ENCODE measurements at regions not wholly inside any gene's neighbourhood (a gene's known extent, or its start where the extent isn't known, plus 50 kb on each side); places are given as distances from the start of the nearest gene placed in this dataset.

GRCh38 chr7:85716353-85716752, 529.5 kb upstream of the SEMA3D start:
- H3K4me1 ChIP-seq (ENCODE audit: control insufficient read depth, insufficient read depth, low read length), result no peaks in the 10 kb centered on the region
- H3K27me3 ChIP-seq (ENCODE audit: control insufficient read depth, insufficient read depth, low read length), result no peaks in the 10 kb centered on the region
- no peak overlapping the region for H3K4me3 ChIP-seq (ENCODE audit: low read depth, low read length)
- no peaks in the 10 kb centered on the region for H3K36me3 ChIP-seq (ENCODE audit: control insufficient read depth, insufficient read depth, low read length)
- no peak for DNase-seq (ENCODE audit: low read depth in 4 of 6, low spot score in 6 of 6)
- no CpG with 5 or more reads among the region's 2 CpGs for WGBS (ENCODE audit: insufficient coverage)
- no peaks in the 10 kb centered on the region for H3K9me3 ChIP-seq (ENCODE audit: control insufficient read depth, insufficient read depth, low read length)
- H3K27ac ChIP-seq (ENCODE audit: low read depth, low read length), result no peak overlapping the region

GRCh38 chr7:85714951-85715350, 528.1 kb upstream of the SEMA3D start:
- no peaks in the 10 kb centered on the region for H3K27me3 ChIP-seq (ENCODE audit: control insufficient read depth, insufficient read depth, low read length)

DNA sequence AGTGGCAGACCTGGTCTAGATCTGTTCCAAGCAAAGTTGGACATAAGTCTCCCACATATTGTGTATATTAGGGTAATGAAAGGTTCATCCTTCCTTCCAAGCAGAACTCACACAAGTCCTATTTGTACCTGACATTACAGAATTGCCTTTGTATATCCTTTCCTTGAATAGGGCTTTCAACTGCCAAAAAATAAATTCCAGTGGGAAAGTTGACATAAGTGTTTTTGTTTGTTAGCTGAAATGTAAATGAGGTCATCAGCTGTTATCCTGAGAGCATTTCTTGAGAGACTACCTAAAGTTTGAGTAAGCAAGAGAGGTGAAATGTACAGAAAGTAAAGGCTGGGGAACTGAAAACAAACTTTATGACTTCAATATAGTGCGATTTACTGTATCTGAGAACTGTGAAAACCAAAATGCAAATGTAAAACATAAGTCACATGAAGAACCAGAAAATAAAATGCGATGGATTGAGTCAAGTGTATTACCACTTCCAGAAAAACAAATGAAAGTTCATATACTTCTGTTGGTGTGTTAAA, 527.3 kb upstream of the SEMA3D start:
- no peaks in the 10 kb centered on the region for H3K9me3 ChIP-seq (ENCODE audit: control insufficient read depth, insufficient read depth, low read length)
- H3K4me1 ChIP-seq (ENCODE audit: control insufficient read depth, insufficient read depth, low read length), result no peaks in the 10 kb centered on the region
- DNase-seq (ENCODE audit: low read depth in 4 of 6, low spot score in 6 of 6), result no peak
- no peak overlapping the region for H3K27ac ChIP-seq (ENCODE audit: low read depth, low read length)
- no CpG with 5 or more reads among the region's 2 CpGs for WGBS (ENCODE audit: insufficient coverage)
- no peak overlapping the region for H3K4me3 ChIP-seq (ENCODE audit: low read depth, low read length)
- H3K27me3 ChIP-seq (ENCODE audit: control insufficient read depth, insufficient read depth, low read length), result no peaks in the 10 kb centered on the region
- H3K36me3 ChIP-seq (ENCODE audit: control insufficient read depth, insufficient read depth, low read length), result no peaks in the 10 kb centered on the region

More at GRCh38 chr7:85714951-85715350, 528.1 kb upstream of the SEMA3D start:
- no CpG with 5 or more reads among the region's 2 CpGs for WGBS (ENCODE audit: insufficient coverage)
- no peaks in the 10 kb centered on the region for H3K4me1 ChIP-seq (ENCODE audit: control insufficient read depth, insufficient read depth, low read length)
- no peaks in the 10 kb centered on the region for H3K36me3 ChIP-seq (ENCODE audit: control insufficient read depth, insufficient read depth, low read length)
- no peak overlapping the region for H3K27ac ChIP-seq (ENCODE audit: low read depth, low read length)
- DNase-seq (ENCODE audit: low read depth in 4 of 6, low spot score in 6 of 6), result no peak
- H3K9me3 ChIP-seq (ENCODE audit: control insufficient read depth, insufficient read depth, low read length), result no peaks in the 10 kb centered on the region
- no peak overlapping the region for H3K4me3 ChIP-seq (ENCODE audit: low read depth, low read length)

DNA sequence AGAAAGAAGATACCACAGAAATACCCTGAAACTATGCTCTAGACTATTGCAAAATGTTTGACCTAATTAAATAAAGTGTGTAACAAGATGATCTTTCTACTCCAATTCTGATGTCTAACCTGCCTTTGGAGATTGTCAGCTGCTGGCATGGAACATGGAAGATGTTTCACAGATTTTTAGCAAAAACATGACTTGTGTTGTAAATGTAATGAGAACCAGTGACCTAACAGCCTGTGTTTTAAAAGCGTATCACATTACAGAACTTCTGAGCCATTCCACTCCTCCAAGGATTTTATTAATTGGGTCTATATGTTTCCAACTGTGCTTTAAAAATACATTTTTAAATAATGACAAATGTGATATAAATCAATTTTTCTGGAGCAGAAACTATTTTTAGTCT, 526.3 kb upstream of the SEMA3D start:
- Histone ChIP-seq H3K27ac (ENCODE audit: low read depth, low read length) (no peak overlapping the region), H3K9me3 (ENCODE audit: control insufficient read depth, insufficient read depth, low read length) (no peaks in the 10 kb centered on the region), H3K4me1 (ENCODE audit: control insufficient read depth, insufficient read depth, low read length) (no peaks in the 10 kb centered on the region), H3K36me3 (ENCODE audit: control insufficient read depth, insufficient read depth, low read length) (no peaks in the 10 kb centered on the region), H3K4me3 (ENCODE audit: low read depth, low read length) (no peak overlapping the region), H3K27me3 (ENCODE audit: control insufficient read depth, insufficient read depth, low read length) (no peaks in the 10 kb centered on the region)
- DNase-seq (ENCODE audit: low read depth in 4 of 6, low spot score in 6 of 6), result no peak
- WGBS (ENCODE audit: insufficient coverage), result no CpG with 5 or more reads among the region's 1 CpG

DNA sequence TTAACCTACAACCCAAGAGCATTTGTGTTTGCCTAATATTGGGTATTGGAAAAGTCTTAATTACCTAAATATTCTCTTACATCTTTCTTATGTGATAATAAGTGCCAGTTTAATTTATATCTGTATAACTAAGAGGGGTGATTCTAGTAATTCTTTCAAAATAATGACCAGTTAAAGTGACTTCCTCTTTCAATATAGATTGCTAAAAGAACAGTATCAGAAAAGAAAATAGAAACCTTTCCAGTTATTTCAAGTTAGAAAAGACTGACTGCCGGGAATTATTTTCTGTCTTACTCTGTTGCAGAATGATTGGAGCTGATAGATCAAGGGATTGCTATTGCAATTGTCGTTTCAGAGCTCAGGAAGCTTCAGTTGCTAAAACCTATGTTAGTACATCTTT, 525.0 kb upstream of the SEMA3D start:
- Histone ChIP-seq H3K27me3 (ENCODE audit: control insufficient read depth, insufficient read depth, low read length) (no peaks in the 10 kb centered on the region), H3K9me3 (ENCODE audit: control insufficient read depth, insufficient read depth, low read length) (no peaks in the 10 kb centered on the region), H3K4me3 (ENCODE audit: low read depth, low read length) (no peak overlapping the region), H3K36me3 (ENCODE audit: control insufficient read depth, insufficient read depth, low read length) (no peaks in the 10 kb centered on the region), H3K4me1 (ENCODE audit: control insufficient read depth, insufficient read depth, low read length) (no peaks in the 10 kb centered on the region), H3K27ac (ENCODE audit: low read depth, low read length) (no peak overlapping the region)
- no peak for DNase-seq (ENCODE audit: low read depth in 4 of 6, low spot score in 6 of 6)
- WGBS (ENCODE audit: insufficient coverage), result no CpG with 5 or more reads among the region's 2 CpGs

GRCh38 chr7:85710960-85711359, 524.1 kb upstream of the SEMA3D start:
- Histone ChIP-seq H3K27me3 (ENCODE audit: control insufficient read depth, insufficient read depth, low read length) (no peaks in the 10 kb centered on the region), H3K4me3 (ENCODE audit: low read depth, low read length) (no peak overlapping the region), H3K4me1 (ENCODE audit: control insufficient read depth, insufficient read depth, low read length) (no peaks in the 10 kb centered on the region), H3K36me3 (ENCODE audit: control insufficient read depth, insufficient read depth, low read length) (no peaks in the 10 kb centered on the region), H3K27ac (ENCODE audit: low read depth, low read length) (no peak overlapping the region), H3K9me3 (ENCODE audit: control insufficient read depth, insufficient read depth, low read length) (no peaks in the 10 kb centered on the region)
- WGBS (ENCODE audit: insufficient coverage), result 100% methylated on average over 1 of the region's 2 CpGs
- DNase-seq (ENCODE audit: low read depth in 4 of 6, low spot score in 6 of 6), result no peak

DNA sequence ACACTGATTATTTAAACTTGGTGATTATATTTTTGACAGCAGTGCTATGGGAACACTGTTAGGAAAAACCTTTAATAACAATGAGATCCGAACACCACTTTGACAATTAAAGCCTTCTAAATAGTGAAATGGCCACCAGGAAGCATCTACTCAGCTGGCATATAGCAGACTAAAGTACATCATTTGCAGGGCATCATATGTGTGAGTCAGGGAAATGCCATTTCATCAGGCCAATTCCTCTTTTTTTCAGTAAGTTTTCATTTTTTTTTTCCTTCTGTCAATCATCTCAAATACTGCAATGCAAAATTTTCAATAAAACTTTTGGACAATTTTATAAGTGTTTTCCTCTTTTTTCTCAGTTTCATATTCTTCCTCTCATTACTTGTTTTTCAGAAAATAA, 521.4 kb upstream of the SEMA3D start:
- no peaks in the 10 kb centered on the region for H3K4me1 ChIP-seq (ENCODE audit: control insufficient read depth, insufficient read depth, low read length)
- no peak overlapping the region for H3K4me3 ChIP-seq (ENCODE audit: low read depth, low read length)
- no peaks in the 10 kb centered on the region for H3K9me3 ChIP-seq (ENCODE audit: control insufficient read depth, insufficient read depth, low read length)
- no peak for DNase-seq (ENCODE audit: low read depth in 4 of 6, low spot score in 6 of 6)
- no peaks in the 10 kb centered on the region for H3K27me3 ChIP-seq (ENCODE audit: control insufficient read depth, insufficient read depth, low read length)
- no peaks in the 10 kb centered on the region for H3K36me3 ChIP-seq (ENCODE audit: control insufficient read depth, insufficient read depth, low read length)
- H3K27ac ChIP-seq (ENCODE audit: low read depth, low read length), result no peak overlapping the region
- 80% methylated on average over 1 of the region's 1 CpG for WGBS (ENCODE audit: insufficient coverage)

- Histone ChIP-seq H3K27ac (ENCODE audit: low read depth, low read length) (no peak overlapping the region), H3K4me1 (ENCODE audit: control insufficient read depth, insufficient read depth, low read length) (no peaks in the 10 kb centered on the region)
Measured at GRCh38 chr7:85705076-85705475, 518.2 kb upstream of the SEMA3D start.

GRCh38 chr7:85703251-85704010, 516.6 kb upstream of the SEMA3D start:
- WGBS (ENCODE audit: insufficient coverage), result no CpG with 5 or more reads among the region's 2 CpGs
- Histone ChIP-seq H3K27ac (ENCODE audit: low read depth, low read length) (no peak overlapping the region), H3K4me3 (ENCODE audit: low read depth, low read length) (no peak overlapping the region), H3K27me3 (ENCODE audit: control insufficient read depth, insufficient read depth, low read length) (no peaks in the 10 kb centered on the region), H3K36me3 (ENCODE audit: control insufficient read depth, insufficient read depth, low read length) (no peaks in the 10 kb centered on the region), H3K4me1 (ENCODE audit: control insufficient read depth, insufficient read depth, low read length) (no peaks in the 10 kb centered on the region), H3K9me3 (ENCODE audit: control insufficient read depth, insufficient read depth, low read length) (no peaks in the 10 kb centered on the region)
- DNase-seq (ENCODE audit: low read depth in 4 of 6, low spot score in 6 of 6), result no peak

More at GRCh38 chr7:85705076-85705475, 518.2 kb upstream of the SEMA3D start:
- H3K4me3 ChIP-seq (ENCODE audit: low read depth, low read length), result no peak overlapping the region
- H3K27me3 ChIP-seq (ENCODE audit: control insufficient read depth, insufficient read depth, low read length), result no peaks in the 10 kb centered on the region
- no CpG with 5 or more reads among the region's 2 CpGs for WGBS (ENCODE audit: insufficient coverage)
- DNase-seq (ENCODE audit: low read depth in 4 of 6, low spot score in 6 of 6), result no peak
- H3K9me3 ChIP-seq (ENCODE audit: control insufficient read depth, insufficient read depth, low read length), result no peaks in the 10 kb centered on the region
- no peaks in the 10 kb centered on the region for H3K36me3 ChIP-seq (ENCODE audit: control insufficient read depth, insufficient read depth, low read length)

- Histone ChIP-seq H3K4me3 (ENCODE audit: low read depth, low read length) (no peak overlapping the region), H3K27me3 (ENCODE audit: control insufficient read depth, insufficient read depth, low read length) (no peaks in the 10 kb centered on the region), H3K4me1 (ENCODE audit: control insufficient read depth, insufficient read depth, low read length) (no peaks in the 10 kb centered on the region), H3K36me3 (ENCODE audit: control insufficient read depth, insufficient read depth, low read length) (no peaks in the 10 kb centered on the region), H3K27ac (ENCODE audit: low read depth, low read length) (no peak overlapping the region), H3K9me3 (ENCODE audit: control insufficient read depth, insufficient read depth, low read length) (no peaks in the 10 kb centered on the region)
- no peak for DNase-seq (ENCODE audit: low read depth in 4 of 6, low spot score in 6 of 6)
Measured at GRCh38 chr7:85702348-85702747, 515.5 kb upstream of the SEMA3D start.

Measured in spinal cord (tissue), 9 donors.